Liver (tissue), 8 donors: ENCODE measurements at regions not wholly inside any gene's neighbourhood (a gene's known extent, or its start where the extent isn't known, plus 50 kb on each side); places are given as distances from the start of the nearest gene placed in this dataset.

Source experiments
- DNase-seq: peaks from one replicate; pipeline ENCODE4 v3.0.0-alpha.2; 2017; ENCODE audit warnings: low spot score
- H3K27ac ChIP-seq, 2 donors: one replicate each; pipeline ENCODE4 v1.7.0; 2013; ENCODE audit warnings: inconsistent platforms in 2 of 2, low read length in 2 of 2, control low read depth in 1 of 2, low read depth in 1 of 2, mild to moderate bottlenecking in 1 of 2
- H3K27me3 ChIP-seq, 4 donors: one replicate each; pipeline versions ENCODE4 v1.6.1 to v1.7.0; 2013; ENCODE audit warnings: low read length in 3 of 4, inconsistent platforms in 1 of 4, mild to moderate bottlenecking in 1 of 4, moderate library complexity in 1 of 4; ENCODE audit not compliant: control insufficient read depth in 4 of 4, insufficient read depth in 4 of 4
- H3K36me3 ChIP-seq, 4 donors: one replicate each; pipeline versions ENCODE4 v1.6.1 to v1.7.0; 2013; ENCODE audit warnings: low read length in 3 of 4, mild to moderate bottlenecking in 3 of 4, low read depth in 1 of 4, moderate library complexity in 1 of 4; ENCODE audit not compliant: control insufficient read depth in 4 of 4, insufficient read depth in 3 of 4
- H3K4me1 ChIP-seq, 4 donors: one replicate each; pipeline versions ENCODE4 v1.6.1 to v1.7.0; 2013; ENCODE audit warnings: low read length in 3 of 4, mild to moderate bottlenecking in 3 of 4, moderate library complexity in 1 of 4; ENCODE audit not compliant: control insufficient read depth in 4 of 4, insufficient read depth in 4 of 4
- H3K4me3 ChIP-seq, 3 donors: one replicate each; pipeline versions ENCODE4 v1.6.1 to v1.7.0; 2013; ENCODE audit warnings: low read length in 3 of 3, control low read depth in 1 of 3, low read depth in 1 of 3, mild to moderate bottlenecking in 1 of 3
- H3K9ac ChIP-seq, 2 donors: one replicate each; pipeline ENCODE4 v1.7.0; 2013; ENCODE audit warnings: low read length in 2 of 2, mild to moderate bottlenecking in 2 of 2, moderate library complexity in 2 of 2, control low read depth in 1 of 2, low read depth in 1 of 2
- H3K9me3 ChIP-seq, 4 donors: one replicate each; pipeline versions ENCODE4 v1.6.1 to v1.7.0; 2013; ENCODE audit warnings: low read length in 3 of 4; ENCODE audit not compliant: control insufficient read depth in 4 of 4
- EGR1 ChIP-seq, 2 donors: IDR thresholded peaks; 2 replicates each; pipeline ENCODE4 v1.6.1; 2016 to 2018; ENCODE audit warnings: antibody characterized with exemption in 2 of 2, low read depth in 2 of 2
- FOXA1 ChIP-seq: IDR thresholded peaks from 2 replicates; pipeline ENCODE4 v1.6.1; 2016; ENCODE audit warnings: antibody characterized with exemption
- GABPA ChIP-seq, 2 donors: IDR thresholded peaks in 1 of 2; conservative IDR thresholded peaks in 1 of 2; 2 replicates each; pipeline ENCODE4 v1.6.1; 2016; ENCODE audit warnings: antibody characterized with exemption in 2 of 2, mild to moderate bottlenecking in 1 of 2, moderate library complexity in 1 of 2
- HNF4A ChIP-seq, 2 donors: conservative IDR thresholded peaks; 2 replicates each; pipeline ENCODE4 v1.6.1; 2016; ENCODE audit warnings: antibody characterized with exemption in 2 of 2, mild to moderate bottlenecking in 2 of 2
- HNF4G ChIP-seq: IDR thresholded peaks from 2 replicates; pipeline ENCODE4 v1.6.1; 2016; ENCODE audit warnings: antibody characterized with exemption
- NR2F2 ChIP-seq: IDR thresholded peaks from 2 replicates; pipeline ENCODE4 v1.6.1; 2016; ENCODE audit warnings: antibody characterized with exemption
- RAD21 ChIP-seq, 2 donors: IDR thresholded peaks; 2 replicates each; pipeline ENCODE4 v1.6.1; 2016; ENCODE audit warnings: antibody characterized with exemption in 2 of 2, mild to moderate bottlenecking in 2 of 2
- REST ChIP-seq: IDR thresholded peaks from 2 replicates; pipeline ENCODE4 v1.6.1; 2016; ENCODE audit warnings: antibody characterized with exemption, mild to moderate bottlenecking
- RXRA ChIP-seq, 2 donors: IDR thresholded peaks; 2 replicates each; pipeline ENCODE4 v1.6.1; 2017 to 2018; ENCODE audit warnings: antibody characterized with exemption in 2 of 2, mild to moderate bottlenecking in 1 of 2
- SP1 ChIP-seq: IDR thresholded peaks from 2 replicates; pipeline ENCODE4 v1.6.1; 2018; ENCODE audit warnings: antibody characterized with exemption, mild to moderate bottlenecking
- TAF1 ChIP-seq: conservative IDR thresholded peaks from 2 replicates; pipeline ENCODE4 v1.6.1; 2016; ENCODE audit warnings: antibody characterized with exemption, mild to moderate bottlenecking
- YY1 ChIP-seq: IDR thresholded peaks from 2 replicates; pipeline ENCODE4 v1.6.1; 2016; ENCODE audit warnings: antibody characterized with exemption, mild to moderate bottlenecking
- WGBS: extraction: QIAGEN DNeasy Blood & Tissue Kit; methylation state at CpG from one replicate; pipeline ENCODE4 v1.1.7; 2013; 5-methylcytosine and 5-hydroxymethylcytosine counted together
- TF ChIP-seq, protein P1 (sequence below): fragments of 150-350 bp; IDR thresholded peaks from 2 replicates; pipeline ENCODE4 v1.5.1; 2017; ENCODE audit warnings: improper control_type of control experiment, low read depth, low read length; ENCODE audit not compliant: missing input control
- TF ChIP-seq, protein P2 (sequence below): IDR thresholded peaks from 2 replicates; pipeline ENCODE4 v1.6.1; 2016; ENCODE audit warnings: antibody characterized with exemption
- TF ChIP-seq, protein P3 (sequence below): IDR thresholded peaks from 2 replicates; pipeline ENCODE4 v1.6.1; 2016; ENCODE audit warnings: antibody characterized with exemption
- donor health status: healthy.
- donor health status: healthy.
- donor health status: healthy.
- donor health status: healthy.
- donor health status: healthy.

DNA sequence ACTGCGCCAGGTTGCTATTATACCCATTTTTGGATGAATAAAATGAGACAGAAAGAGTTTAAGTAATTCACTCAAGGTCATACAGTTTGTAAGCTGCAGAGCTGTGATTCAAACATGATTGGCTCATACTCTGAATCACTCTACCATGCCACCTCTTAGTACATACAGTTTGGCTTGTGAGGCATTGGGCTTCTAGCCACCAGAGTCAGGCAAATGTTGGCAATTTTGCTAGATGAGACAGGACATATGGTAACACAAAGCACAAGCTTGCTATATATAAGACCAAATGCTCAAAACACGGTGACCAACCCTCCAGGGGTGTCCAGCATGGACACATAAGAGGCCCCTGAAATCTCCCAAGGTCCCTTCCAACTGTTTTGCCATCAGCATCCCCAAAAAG lies 236.0 kb upstream of the IRX5 start:
- Histone ChIP-seq H3K4me3 (no peak overlapping the region), H3K9ac (no peak overlapping the region), H3K27me3 (peaks cover 0 to 3% (median 0%) of the 10 kb centered on the region in 4 donors), H3K4me1 (no peaks in the 10 kb centered on the region), H3K9me3 (peaks cover 0 to 4% (median 0%) of the 10 kb centered on the region in 4 donors), H3K36me3 (no peaks in the 10 kb centered on the region), H3K27ac (no peak overlapping the region)
- no peak for DNase-seq
- WGBS, result 66% methylated on average over 2 of the region's 2 CpGs
- TF ChIP-seq TAF1, result no peak
- TF ChIP-seq RXRA (IDR thresholded peaks at IDR 0.05), result no peak
- no peak for TF ChIP-seq SP1
- TF ChIP-seq, protein P1, sequence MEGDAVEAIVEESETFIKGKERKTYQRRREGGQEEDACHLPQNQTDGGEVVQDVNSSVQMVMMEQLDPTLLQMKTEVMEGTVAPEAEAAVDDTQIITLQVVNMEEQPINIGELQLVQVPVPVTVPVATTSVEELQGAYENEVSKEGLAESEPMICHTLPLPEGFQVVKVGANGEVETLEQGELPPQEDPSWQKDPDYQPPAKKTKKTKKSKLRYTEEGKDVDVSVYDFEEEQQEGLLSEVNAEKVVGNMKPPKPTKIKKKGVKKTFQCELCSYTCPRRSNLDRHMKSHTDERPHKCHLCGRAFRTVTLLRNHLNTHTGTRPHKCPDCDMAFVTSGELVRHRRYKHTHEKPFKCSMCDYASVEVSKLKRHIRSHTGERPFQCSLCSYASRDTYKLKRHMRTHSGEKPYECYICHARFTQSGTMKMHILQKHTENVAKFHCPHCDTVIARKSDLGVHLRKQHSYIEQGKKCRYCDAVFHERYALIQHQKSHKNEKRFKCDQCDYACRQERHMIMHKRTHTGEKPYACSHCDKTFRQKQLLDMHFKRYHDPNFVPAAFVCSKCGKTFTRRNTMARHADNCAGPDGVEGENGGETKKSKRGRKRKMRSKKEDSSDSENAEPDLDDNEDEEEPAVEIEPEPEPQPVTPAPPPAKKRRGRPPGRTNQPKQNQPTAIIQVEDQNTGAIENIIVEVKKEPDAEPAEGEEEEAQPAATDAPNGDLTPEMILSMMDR, result no peak
- TF ChIP-seq, protein P2, sequence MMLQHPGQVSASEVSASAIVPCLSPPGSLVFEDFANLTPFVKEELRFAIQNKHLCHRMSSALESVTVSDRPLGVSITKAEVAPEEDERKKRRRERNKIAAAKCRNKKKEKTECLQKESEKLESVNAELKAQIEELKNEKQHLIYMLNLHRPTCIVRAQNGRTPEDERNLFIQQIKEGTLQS, result no peak
- TF ChIP-seq, protein P3, sequence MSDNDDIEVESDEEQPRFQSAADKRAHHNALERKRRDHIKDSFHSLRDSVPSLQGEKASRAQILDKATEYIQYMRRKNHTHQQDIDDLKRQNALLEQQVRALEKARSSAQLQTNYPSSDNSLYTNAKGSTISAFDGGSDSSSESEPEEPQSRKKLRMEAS, result no peak
- no peak for TF ChIP-seq YY1
- no peak for TF ChIP-seq NR2F2
- no peak for TF ChIP-seq HNF4G
- no peak for TF ChIP-seq GABPA (IDR thresholded peaks at IDR 0.05 in 1 of 2, conservative IDR thresholded peaks at IDR 0.05 in 1 of 2)
- no peak for TF ChIP-seq HNF4A (conservative IDR thresholded peaks at IDR 0.05)
- no peak for TF ChIP-seq EGR1 (IDR thresholded peaks at IDR 0.05; ENCODE audit: low read depth in 2 of 2)
- no peak for TF ChIP-seq REST

DNA sequence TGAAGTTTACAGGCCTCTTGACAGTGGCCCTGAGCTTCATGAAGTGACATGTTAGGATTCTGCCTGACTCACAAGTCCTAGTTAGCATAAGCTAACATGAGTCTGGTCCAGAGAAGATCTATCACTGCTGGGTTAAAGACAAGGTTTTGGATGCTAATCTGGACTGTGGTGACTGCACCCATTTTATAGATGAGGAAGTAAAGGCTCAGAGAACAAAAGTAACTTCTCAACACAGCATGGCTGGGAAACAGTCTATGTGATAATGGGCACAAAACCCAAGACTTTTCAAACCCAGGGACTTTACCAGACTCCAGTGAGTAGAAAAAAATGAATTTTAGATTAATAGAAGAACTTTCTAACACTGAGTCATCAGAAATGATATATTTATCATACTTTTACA lies 236.8 kb upstream of the IRX5 start:
- DNase-seq, result no peak
- no peak overlapping the region for H3K9ac ChIP-seq
- H3K36me3 ChIP-seq, result no peaks in the 10 kb centered on the region
- no peak overlapping the region for H3K27ac ChIP-seq
- peaks cover 0 to 3% (median 0%) of the 10 kb centered on the region in 4 donors for H3K27me3 ChIP-seq
- TF ChIP-seq, protein P2, result no peak
- TF ChIP-seq, protein P1, result no peak
- TF ChIP-seq REST (no peak), RAD21 (IDR thresholded peaks at IDR 0.05) (no peak), FOXA1 (no peak)
- no peak overlapping the region for H3K4me3 ChIP-seq
- H3K9me3 ChIP-seq, result peaks cover 0 to 4% (median 0%) of the 10 kb centered on the region in 4 donors
- no peaks in the 10 kb centered on the region for H3K4me1 ChIP-seq
